Testis (tissue), 2 donors: ENCODE measurements at regions not wholly inside any gene's neighbourhood (a gene's known extent, or its start where the extent isn't known, plus 50 kb on each side); places are given as distances from the start of the nearest gene placed in this dataset.

Source experiments
- POLR2A ChIP-seq: fragments of 450-650 bp; IDR thresholded peaks from one replicate; pipeline ENCODE4 v1.6.1; 2017; ENCODE audit warnings: antibody characterized with exemption, mild to moderate bottlenecking, moderate library complexity
- TF ChIP-seq, protein P1 (sequence below), 3 experiments: fragments of 450-650 bp in 2 of 3; fragments of 200-600 bp in 1 of 3; sonication (generic) in 1 of 3; IDR thresholded peaks; one replicate each; pipeline ENCODE4 v1.5.1; 2016 to 2019; ENCODE audit warnings: antibody characterized with exemption in 3 of 3, mild to moderate bottlenecking in 2 of 3, moderate library complexity in 1 of 3

DNA sequence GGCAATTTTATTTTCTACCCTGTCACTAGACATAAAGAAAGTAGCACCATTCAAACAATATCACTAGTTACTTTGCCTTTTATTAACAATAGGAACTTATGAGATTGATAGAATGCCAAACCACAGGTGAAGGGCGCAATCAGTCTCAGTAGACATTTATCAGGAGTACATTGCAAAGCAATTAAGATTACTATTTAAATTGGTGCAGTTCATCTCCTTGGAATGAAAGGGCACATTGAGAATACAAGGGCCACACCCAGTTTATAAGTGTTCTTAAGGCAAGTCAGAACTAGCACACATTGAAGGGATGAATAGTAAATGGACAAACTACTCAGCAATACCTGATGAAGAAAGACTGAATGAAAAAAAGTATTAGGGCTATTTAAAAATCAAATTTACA is 601.4 kb downstream of the C12orf50 start:
- TF ChIP-seq, protein P1, sequence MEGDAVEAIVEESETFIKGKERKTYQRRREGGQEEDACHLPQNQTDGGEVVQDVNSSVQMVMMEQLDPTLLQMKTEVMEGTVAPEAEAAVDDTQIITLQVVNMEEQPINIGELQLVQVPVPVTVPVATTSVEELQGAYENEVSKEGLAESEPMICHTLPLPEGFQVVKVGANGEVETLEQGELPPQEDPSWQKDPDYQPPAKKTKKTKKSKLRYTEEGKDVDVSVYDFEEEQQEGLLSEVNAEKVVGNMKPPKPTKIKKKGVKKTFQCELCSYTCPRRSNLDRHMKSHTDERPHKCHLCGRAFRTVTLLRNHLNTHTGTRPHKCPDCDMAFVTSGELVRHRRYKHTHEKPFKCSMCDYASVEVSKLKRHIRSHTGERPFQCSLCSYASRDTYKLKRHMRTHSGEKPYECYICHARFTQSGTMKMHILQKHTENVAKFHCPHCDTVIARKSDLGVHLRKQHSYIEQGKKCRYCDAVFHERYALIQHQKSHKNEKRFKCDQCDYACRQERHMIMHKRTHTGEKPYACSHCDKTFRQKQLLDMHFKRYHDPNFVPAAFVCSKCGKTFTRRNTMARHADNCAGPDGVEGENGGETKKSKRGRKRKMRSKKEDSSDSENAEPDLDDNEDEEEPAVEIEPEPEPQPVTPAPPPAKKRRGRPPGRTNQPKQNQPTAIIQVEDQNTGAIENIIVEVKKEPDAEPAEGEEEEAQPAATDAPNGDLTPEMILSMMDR (IDR thresholded peaks at IDR 0.05), result no peak
- no peak for TF ChIP-seq POLR2A
